ENCODE measurements at regions not wholly inside any gene's neighbourhood (a gene's known extent, or its start where the extent isn't known, plus 50 kb on each side); places are given as distances from the start of the nearest gene placed in this dataset.
A peak's percentile ranks its signal among the peaks of the same experiment; 100 is the strongest.

DNA sequence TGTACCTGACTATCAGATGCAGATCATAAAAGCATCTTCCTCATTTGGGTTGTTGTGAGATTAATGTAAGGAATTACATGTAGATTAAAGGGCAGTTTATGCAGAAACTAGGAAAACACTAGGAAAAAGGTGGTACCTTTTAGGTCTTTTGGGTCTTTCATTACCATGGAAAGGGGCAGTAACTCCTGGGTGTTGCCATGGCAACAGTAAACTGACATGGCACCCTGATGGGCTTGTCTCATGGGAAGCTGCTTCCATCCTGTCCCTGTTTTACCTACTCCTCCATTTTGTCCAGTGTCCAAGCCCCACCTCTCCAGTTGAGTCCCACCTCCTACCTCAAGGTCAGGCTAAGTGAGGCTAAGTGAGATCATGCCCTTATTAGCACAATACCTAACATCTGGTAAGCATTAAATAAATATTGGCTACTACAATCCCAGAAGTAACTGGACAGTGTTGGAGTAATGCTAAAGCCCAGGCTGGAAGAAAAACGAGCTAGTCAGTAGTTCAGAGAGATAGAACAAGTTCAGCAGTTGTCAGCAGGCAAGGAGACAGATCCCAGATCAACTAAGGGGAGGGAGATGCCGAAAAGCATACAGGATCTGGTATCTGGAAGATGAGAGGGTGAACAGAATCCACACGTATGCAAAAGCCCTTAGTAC, 240.0 kb upstream of the AUTS2 start:
- TF ChIP-seq POLR2AphosphoS5 (IDR thresholded peaks at IDR 0.05) (peak in 2 of 4 donors; percentile 22 to 37), POLR2A (IDR thresholded peaks at IDR 0.05) (no peak), CTCF (IDR thresholded peaks at IDR 0.05) (no peak), EP300 (IDR thresholded peaks at IDR 0.05) (no peak)
